Endothelial cell of umbilical vein (primary cell): ENCODE measurements at regions not wholly inside any gene's neighbourhood (a gene's known extent, or its start where the extent isn't known, plus 50 kb on each side); places are given as distances from the start of the nearest gene placed in this dataset.

Experiments used
- BruUV-seq: library from RNA; stranded (reverse); fragments of 400-500 nt; replicated peaks from 2 replicates; lab custom pipeline; 2021; lab: Mats Ljungman, UMichigan
- CTCF ChIA-PET: fragments of 300-600, 350-600 bp; sonication (Branson Sonifier 250); formaldehyde crosslinking; loops from one replicate; lab custom pipeline; 2021; ENCODE audit warnings: antibody characterized with exemption, inconsistent platforms; lab: Charles Lee
- POLR2A ChIA-PET: fragments of 300-600, 350-600 bp; sonication (Branson Sonifier 250); formaldehyde crosslinking; loops from one replicate; lab custom pipeline; 2021; ENCODE audit warnings: antibody characterized with exemption, inconsistent platforms; lab: Charles Lee
- DNase-seq: peaks from one replicate; pipeline ENCODE4 v3.0.0-alpha.2; 2011; ENCODE audit warnings: low read depth, low spot score
- FAIRE-seq: peaks from 2 replicates; lab custom pipeline; 2011; peaks lifted over from hg19 to GRCh38; lab: Jason Lieb, UNC
- H2AFZ ChIP-seq: 2 replicates; pipeline ENCODE4 v1.6.0; 2012; ENCODE audit warnings: low read depth, low read length, control low read depth, inconsistent platforms
- H3K27ac ChIP-seq: 2 replicates; pipeline ENCODE4 v1.5.1; 2011; ENCODE audit warnings: low read depth, mild to moderate bottlenecking, control low read depth, low read length, moderate library complexity; ENCODE audit not compliant: insufficient read depth
- H3K27me3 ChIP-seq, 2 experiments: 2 replicates each; pipeline versions ENCODE4 v1.6.0 to v1.6.1; 2011; ENCODE audit warnings: low read length in 2 of 2, mixed read lengths in 1 of 2; ENCODE audit not compliant: control insufficient read depth in 2 of 2, insufficient read depth in 2 of 2
- H3K36me3 ChIP-seq, 2 experiments: 2 replicates in 1 of 2; 3 replicates in 1 of 2; pipeline ENCODE4 v1.5.1; 2011; ENCODE audit warnings: low read length in 2 of 2, mild to moderate bottlenecking in 1 of 2, moderate library complexity in 1 of 2; ENCODE audit not compliant: control insufficient read depth in 2 of 2, insufficient read depth in 2 of 2; ENCODE audit errors: extremely low read depth in 1 of 2
- H3K4me1 ChIP-seq: 3 replicates; pipeline ENCODE4 v1.5.1; 2011; ENCODE audit warnings: mild to moderate bottlenecking, low read length; ENCODE audit not compliant: control insufficient read depth, insufficient read depth; ENCODE audit errors: extremely low read depth
- H3K4me2 ChIP-seq: 2 replicates; pipeline ENCODE4 v1.6.1; 2011; ENCODE audit warnings: low read length, control low read depth, mixed read lengths; ENCODE audit not compliant: insufficient read depth
- H3K4me3 ChIP-seq, 3 experiments: fragments of 200-600 bp in 1 of 3; sonication (generic), shearing (Covaris generic) in 1 of 3; replicated peaks in 1 of 3; 2 replicates each; pipeline ENCODE4 v1.5.1; 2011 to 2016; ENCODE audit warnings: control low read depth in 3 of 3, low read length in 3 of 3, mild to moderate bottlenecking in 2 of 3, inconsistent platforms in 1 of 3, low read depth in 1 of 3, moderate library complexity in 1 of 3; ENCODE audit not compliant: insufficient read depth in 1 of 3
- H3K79me2 ChIP-seq: 2 replicates; pipeline ENCODE4 v1.6.0; 2012; ENCODE audit warnings: low read length, inconsistent platforms; ENCODE audit not compliant: control insufficient read depth, insufficient read depth
- H3K9ac ChIP-seq: replicated peaks from 2 replicates; pipeline ENCODE3; 2011; ENCODE audit warnings: low read length, control low read depth; ENCODE audit not compliant: insufficient read depth; ENCODE audit errors: extremely low read depth
- H3K9me1 ChIP-seq: replicated peaks from 3 replicates; pipeline ENCODE4 v1.6.0; 2011; ENCODE audit warnings: mild to moderate bottlenecking, low read length; ENCODE audit not compliant: control insufficient read depth, insufficient read depth; ENCODE audit errors: extremely low read depth
- H3K9me3 ChIP-seq: replicated peaks from 2 replicates; pipeline ENCODE4 v1.5.1; 2012; ENCODE audit warnings: low read length, inconsistent platforms; ENCODE audit not compliant: control insufficient read depth, insufficient read depth
- H4K20me1 ChIP-seq: replicated peaks from 2 replicates; pipeline ENCODE3; 2011; ENCODE audit warnings: mild to moderate bottlenecking, low read length; ENCODE audit not compliant: control insufficient read depth, insufficient read depth; ENCODE audit errors: extremely low read depth
- CTCF ChIP-seq, 2 donors: IDR thresholded peaks; 1 replicate in 1 of 2; 2 replicates in 1 of 2; pipeline ENCODE4 v1.5.1; 2011; ENCODE audit warnings: low read length in 2 of 2, mild to moderate bottlenecking in 2 of 2, moderate library complexity in 2 of 2, control low read depth in 1 of 2, inconsistent platforms in 1 of 2, low read depth in 1 of 2; ENCODE audit not compliant: insufficient read depth in 1 of 2; ENCODE audit errors: extremely low read depth in 1 of 2
- EZH2 ChIP-seq: IDR thresholded peaks from 2 replicates; pipeline ENCODE4 v1.6.1; 2012; ENCODE audit warnings: borderline replicate concordance, low read depth, mild to moderate bottlenecking, moderate library complexity, low read length, inconsistent platforms; ENCODE audit not compliant: severe bottlenecking
- FOS ChIP-seq: IDR thresholded peaks from 2 replicates; pipeline ENCODE4 v1.6.1; 2011; ENCODE audit warnings: mild to moderate bottlenecking, low read length, moderate library complexity, borderline replicate concordance; ENCODE audit not compliant: insufficient read depth
- GATA2 ChIP-seq: IDR thresholded peaks from 2 replicates; pipeline ENCODE4 v1.7.0; 2011; ENCODE audit warnings: low read depth, mild to moderate bottlenecking, moderate library complexity, mixed read lengths, low read length; ENCODE audit not compliant: insufficient read length, insufficient read depth
- JUN ChIP-seq: IDR thresholded peaks from 2 replicates; pipeline ENCODE4 v1.6.1; 2011; ENCODE audit warnings: borderline replicate concordance, low read depth; ENCODE audit not compliant: insufficient read length, insufficient read depth
- MYC ChIP-seq: IDR thresholded peaks from one replicate; pipeline ENCODE4 v1.6.1; 2011; ENCODE audit warnings: mild to moderate bottlenecking, low read depth, low read length
- POLR2A ChIP-seq: IDR thresholded peaks from 2 replicates; pipeline ENCODE4 v1.6.1; 2012; ENCODE audit warnings: low read depth, mild to moderate bottlenecking, control low read depth, low read length
- POLR2AphosphoS5 ChIP-seq: IDR thresholded peaks from 2 replicates; pipeline ENCODE4 v1.6.1; 2012; ENCODE audit warnings: low read depth, mild to moderate bottlenecking, control low read depth, low read length, moderate library complexity; ENCODE audit not compliant: insufficient read depth
- dilution Hi-C: fragments of 300-500 bp; cut with MboI; formaldehyde crosslinking; loops from one replicate; pipeline ENCODE4 v1.15.0; 2019; ENCODE audit warnings: low sequenced_read_pairs; ENCODE audit not compliant: extremely low pct_ligation_motif_present
- intact Hi-C: fragments of 100-400 bp; cut with micrococcal nuclease; formaldehyde crosslinking; loops from one replicate; pipeline ENCODE4 v1.10.0; 2022
- TF ChIP-seq, protein P1 (sequence below): IDR thresholded peaks from 2 replicates; pipeline ENCODE4 v1.6.1; 2011; ENCODE audit not compliant: insufficient read depth, insufficient read length

- dilution Hi-C loops = no loop called here
- no peaks in the 10 kb centered on the region for H3K9me3 ChIP-seq
- CTCF ChIA-PET = no interaction called here
- H3K9me1 ChIP-seq = no peaks in the 10 kb centered on the region
- no TSS peak for BruUV-seq
- FAIRE-seq (no peak), DNase-seq (no peak)
- POLR2A ChIA-PET = no interaction called here
- H3K4me1 ChIP-seq = no peaks in the 10 kb centered on the region
- no peak overlapping the region for H3K27ac ChIP-seq
- H4K20me1 ChIP-seq = no peaks in the 10 kb centered on the region
- intact Hi-C loops = no loop called here
- H2AFZ ChIP-seq = no peak overlapping the region
- H3K79me2 ChIP-seq = no peaks in the 10 kb centered on the region
- no peak overlapping the region for H3K4me3 ChIP-seq
- peaks cover 0 to 14% of the 10 kb centered on the region in 2 experiments for H3K27me3 ChIP-seq
- H3K4me2 ChIP-seq = no peak overlapping the region
- no peak overlapping the region for H3K9ac ChIP-seq
- TF ChIP-seq POLR2A (no peak), EZH2 (no peak), POLR2AphosphoS5 (no peak), MYC (no peak), JUN (no peak), CTCF (IDR thresholded peaks at IDR 0.05; ENCODE audit: extremely low read depth in 1 of 2, insufficient read depth in 1 of 2, low read depth in 1 of 2, low read length in 2 of 2) (no peak), GATA2 (no peak), FOS (no peak)
- TF ChIP-seq, protein P1, sequence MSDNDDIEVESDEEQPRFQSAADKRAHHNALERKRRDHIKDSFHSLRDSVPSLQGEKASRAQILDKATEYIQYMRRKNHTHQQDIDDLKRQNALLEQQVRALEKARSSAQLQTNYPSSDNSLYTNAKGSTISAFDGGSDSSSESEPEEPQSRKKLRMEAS = no peak
- no peaks in the 10 kb centered on the region for H3K36me3 ChIP-seq
These were observed 194.5 kb upstream of the C14orf180 start for GRCh38 chr14:104385111-104385510.
